GM12892 (cell line): ENCODE measurements at regions not wholly inside any gene's neighbourhood (a gene's known extent, or its start where the extent isn't known, plus 50 kb on each side); places are given as distances from the start of the nearest gene placed in this dataset.

Source experiments
- DNase-seq: peaks from one replicate; pipeline ENCODE4 v3.0.0; 2011; ENCODE audit not compliant: insufficient read length
- FAIRE-seq: peaks from 2 replicates; lab custom pipeline; 2011; peaks lifted over from hg19 to GRCh38; lab: Jason Lieb, UNC
- POLR2A ChIP-seq: IDR thresholded peaks from 2 replicates; pipeline ENCODE4 v1.6.1; 2011; ENCODE audit warnings: low read depth, low read length, control low read depth
- POLR2AphosphoS5 ChIP-seq: IDR thresholded peaks from 2 replicates; pipeline ENCODE4 v1.6.1; 2011; ENCODE audit warnings: low read depth, low read length, control low read depth
- TAF1 ChIP-seq: IDR thresholded peaks from 2 replicates; pipeline ENCODE4 v1.6.1; 2011; ENCODE audit warnings: low read depth, mild to moderate bottlenecking, control low read depth, low read length, borderline replicate concordance

GRCh38 chr9:7879551-7880245 lies 80.1 kb upstream of the DMAC1 start:
- FAIRE-seq (no peak), DNase-seq (no peak)
- TF ChIP-seq TAF1 = no peak
- no peak for TF ChIP-seq POLR2AphosphoS5
- TF ChIP-seq POLR2A = no peak

DNA sequence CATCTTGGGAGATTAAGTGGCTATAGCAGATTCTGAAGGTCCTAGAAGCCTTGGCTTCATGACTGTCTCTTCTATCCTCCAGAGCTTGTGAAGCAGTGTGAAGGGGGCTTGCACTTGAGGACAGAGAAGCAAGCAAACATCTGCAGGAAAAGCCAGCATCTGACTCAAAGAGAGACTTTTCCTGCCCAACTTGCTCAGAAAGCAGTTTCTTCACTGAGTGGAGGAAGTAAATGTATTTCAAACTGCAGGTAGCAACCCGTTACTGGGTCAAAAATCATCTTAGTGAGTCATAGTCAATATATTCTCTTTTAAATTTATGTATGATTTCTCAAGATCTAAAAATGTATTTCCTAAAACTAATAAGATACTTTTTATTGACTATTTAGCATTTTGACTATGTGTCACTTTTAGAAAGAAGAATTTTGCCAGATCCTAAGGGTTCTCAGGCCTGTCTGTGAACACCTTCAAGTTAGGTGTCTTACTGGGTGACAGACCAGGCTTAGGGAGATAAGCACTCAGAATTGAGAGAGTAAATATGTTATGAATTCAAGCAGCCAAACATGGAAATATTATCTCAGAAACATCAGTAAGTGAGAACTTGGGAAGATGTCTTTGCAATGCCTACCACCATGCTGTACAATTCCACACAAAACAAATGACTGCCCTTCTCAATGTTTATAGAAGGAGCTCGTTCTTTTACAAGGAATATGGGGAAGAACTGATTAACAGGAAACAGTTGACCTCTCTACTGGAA lies 72.6 kb upstream of the DMAC1 start:
- FAIRE-seq = no peak
- no peak for DNase-seq
- TF ChIP-seq POLR2A (no peak), TAF1 (no peak), POLR2AphosphoS5 (no peak)

DNA sequence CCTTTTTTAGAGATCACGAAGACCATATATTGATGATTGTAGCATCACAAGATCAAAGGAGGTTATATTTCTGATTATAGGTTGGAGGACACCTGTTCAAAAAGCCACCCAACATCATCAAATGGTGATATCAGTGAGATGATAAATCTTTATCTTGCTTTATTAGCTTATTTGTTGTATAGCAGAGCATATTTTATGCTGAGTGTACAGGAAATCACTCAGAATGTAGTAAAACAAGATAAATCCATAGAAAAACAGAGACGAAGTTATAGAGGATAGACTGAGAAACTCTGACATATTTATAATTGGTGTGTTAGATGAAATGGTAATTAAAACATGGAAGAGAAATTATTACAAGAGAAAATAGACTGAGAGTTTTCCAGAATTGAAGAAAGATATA lies 69.8 kb upstream of the DMAC1 start:
- no peak for TF ChIP-seq POLR2A
- no peak for TF ChIP-seq TAF1
- no peak for TF ChIP-seq POLR2AphosphoS5
- FAIRE-seq (no peak), DNase-seq (no peak)

GRCh38 chr9:7862170-7862569 lies 62.6 kb upstream of the DMAC1 start:
- TF ChIP-seq POLR2A (no peak), TAF1 (no peak), POLR2AphosphoS5 (no peak)
- FAIRE-seq = no peak
- DNase-seq = no peak

GRCh38 chr9:7861086-7861485 lies 61.5 kb upstream of the DMAC1 start:
- no peak for DNase-seq
- no peak for TF ChIP-seq POLR2AphosphoS5
- TF ChIP-seq POLR2A = no peak
- no peak for TF ChIP-seq TAF1
- FAIRE-seq = no peak

GRCh38 chr9:7860335-7860709 lies 60.7 kb upstream of the DMAC1 start:
- no peak for TF ChIP-seq POLR2A
- TF ChIP-seq POLR2AphosphoS5 = no peak
- TF ChIP-seq TAF1 = no peak
- FAIRE-seq = no peak
- no peak for DNase-seq

DNA sequence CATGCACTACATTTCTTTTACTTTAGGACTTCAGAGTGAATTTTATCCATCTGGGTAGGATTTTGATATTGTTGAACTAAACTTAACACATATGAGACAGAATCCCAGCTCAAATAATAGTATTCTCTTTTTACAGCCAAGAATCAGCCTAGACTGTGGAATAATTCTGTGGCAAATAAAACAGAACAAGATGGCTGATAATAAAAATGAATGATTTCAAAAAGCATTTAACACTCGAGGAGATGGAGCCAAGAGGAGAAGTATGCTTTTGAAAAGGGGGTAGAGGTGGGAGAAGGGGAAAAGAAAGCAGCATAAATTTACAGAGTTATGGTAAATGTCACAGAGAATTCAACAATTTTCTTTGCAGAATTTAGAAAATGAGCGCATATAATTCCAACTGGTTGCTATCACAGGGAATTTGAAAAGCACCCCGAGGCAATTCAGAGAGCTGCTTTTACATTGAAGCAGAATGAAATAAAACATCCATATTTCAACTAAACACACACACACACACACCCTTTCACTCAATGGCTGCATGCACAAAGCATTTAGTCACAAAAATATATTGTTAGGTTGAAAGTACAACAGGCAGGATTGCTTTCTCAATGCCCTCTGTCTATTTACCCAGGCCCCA lies 60.2 kb upstream of the DMAC1 start:
- no peak for DNase-seq
- no peak for FAIRE-seq
- no peak for TF ChIP-seq TAF1
- no peak for TF ChIP-seq POLR2A
- TF ChIP-seq POLR2AphosphoS5 = no peak

DNA sequence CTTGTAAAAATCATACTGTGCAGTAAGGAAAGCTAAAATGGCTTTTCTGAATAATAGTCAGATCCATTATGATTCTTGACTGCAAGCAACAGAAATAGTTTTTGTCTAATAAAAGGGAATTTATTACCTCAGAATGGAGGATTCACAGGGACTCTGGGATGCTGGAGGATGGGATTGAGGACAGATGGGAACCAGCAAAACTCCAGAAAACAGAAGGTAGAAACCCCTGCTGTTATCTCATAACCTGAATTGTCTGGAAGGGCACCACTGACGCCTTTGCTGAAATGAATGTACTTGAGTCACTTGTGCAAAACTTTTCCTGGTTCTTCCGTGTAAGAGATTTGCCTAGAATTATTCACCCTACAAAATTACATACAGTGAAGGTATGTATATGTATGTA lies 58.6 kb upstream of the DMAC1 start:
- no peak for DNase-seq
- no peak for TF ChIP-seq TAF1
- no peak for TF ChIP-seq POLR2A
- FAIRE-seq = no peak

DNA sequence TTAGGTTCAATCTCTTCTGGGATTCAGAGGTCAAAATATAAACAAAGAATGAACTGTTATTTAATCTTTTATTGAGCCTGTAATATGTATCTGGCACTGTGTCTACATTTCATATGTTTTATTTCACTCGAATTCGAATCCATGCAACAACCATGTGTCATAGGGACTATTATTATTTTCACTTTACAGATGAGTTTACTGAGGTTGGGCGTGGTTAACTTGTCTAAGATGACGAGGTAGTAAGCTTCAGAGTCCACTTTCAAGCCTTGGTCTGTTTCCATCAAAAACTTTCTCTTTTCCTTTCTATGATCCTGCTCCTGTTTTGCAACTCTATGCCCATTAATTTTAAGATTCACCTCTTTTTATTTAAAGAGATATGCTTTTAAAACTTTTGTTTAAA lies 55.2 kb upstream of the DMAC1 start:
- FAIRE-seq = no peak

More for the DNA sequence above, 55.2 kb upstream of the DMAC1 start:
- no peak for TF ChIP-seq TAF1
- no peak for TF ChIP-seq POLR2A
- TF ChIP-seq POLR2AphosphoS5 = no peak
- no peak for DNase-seq
